Memory B cell (primary cell): ENCODE measurements at regions not wholly inside any gene's neighbourhood (a gene's known extent, or its start where the extent isn't known, plus 50 kb on each side); places are given as distances from the start of the nearest gene placed in this dataset.

Experiments
- ATAC-seq: fragments of 150-1000 bp; cut with Tn5 transposase; 2 replicates; pipeline ENCODE4 v1.10.0; 2021; ENCODE audit warnings: low read depth, mild to moderate bottlenecking, moderate library complexity
- DNase-seq, 2 donors: peaks; one replicate each; pipeline ENCODE4 v3.0.0; 2022; ENCODE audit warnings: low spot score in 2 of 2
- H3K27ac Mint-ChIP-seq: one replicate; pipeline ENCODE4 v1.8.0; 2022; ENCODE audit warnings: mild to moderate bottlenecking, moderate library complexity, mixed read lengths
- H3K27me3 Mint-ChIP-seq: one replicate; pipeline ENCODE4 v1.8.0; 2022; ENCODE audit warnings: mixed read lengths
- H3K36me3 Mint-ChIP-seq: one replicate; pipeline ENCODE4 v1.8.0; 2022; ENCODE audit warnings: mild to moderate bottlenecking, mixed read lengths
- H3K4me1 Mint-ChIP-seq: one replicate; pipeline ENCODE4 v1.8.0; 2022; ENCODE audit warnings: mixed read lengths
- H3K4me3 Mint-ChIP-seq: one replicate; pipeline ENCODE4 v1.8.0; 2022; ENCODE audit warnings: mild to moderate bottlenecking, moderate library complexity, mixed read lengths
- H3K9me3 Mint-ChIP-seq: one replicate; pipeline ENCODE4 v1.8.0; 2022; ENCODE audit warnings: mixed read lengths

DNA sequence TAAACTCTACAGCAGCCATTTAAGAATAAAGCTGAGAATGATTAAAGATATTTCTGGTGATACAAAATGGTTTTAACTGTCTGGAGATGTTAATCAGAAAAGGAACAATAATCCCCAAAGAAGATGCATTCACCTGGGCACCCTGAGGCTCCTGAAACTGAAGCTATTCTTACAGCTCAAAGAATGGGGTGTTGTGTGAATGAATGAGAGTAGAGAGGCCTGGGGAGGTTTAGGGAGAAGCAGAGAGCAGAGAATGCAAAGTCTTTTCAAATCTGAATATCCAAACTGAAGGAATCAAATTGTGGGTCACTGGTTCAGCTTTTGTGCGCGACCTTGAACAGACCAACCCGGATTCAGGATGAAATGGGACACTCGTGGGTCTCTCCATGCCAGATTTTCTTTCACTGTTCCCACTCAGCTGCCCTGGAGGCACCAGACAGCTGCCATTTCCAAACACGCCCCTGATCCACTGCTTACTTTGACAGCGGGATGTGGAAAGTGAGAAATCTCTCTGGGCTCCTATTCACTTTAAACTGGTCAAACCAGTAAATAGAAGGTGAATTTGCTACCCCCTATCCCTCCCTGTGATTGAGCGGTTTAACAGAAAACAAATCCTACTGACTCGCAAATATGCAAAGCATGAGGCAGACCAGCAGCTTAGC, 485.5 kb upstream of the THBS1 start:
- no peak for ATAC-seq
- H3K36me3 Mint-ChIP-seq = no peaks in the 10 kb centered on the region
- no peak overlapping the region for H3K27ac Mint-ChIP-seq
- no peak overlapping the region for H3K4me3 Mint-ChIP-seq
- H3K27me3 Mint-ChIP-seq = no peaks in the 10 kb centered on the region
- H3K4me1 Mint-ChIP-seq = no peaks in the 10 kb centered on the region
- H3K9me3 Mint-ChIP-seq = no peaks in the 10 kb centered on the region
- DNase-seq = no peak

GRCh38 chr15:39096608-39097205, 484.2 kb upstream of the THBS1 start:
- H3K27me3 Mint-ChIP-seq = no peaks in the 10 kb centered on the region
- ATAC-seq = no peak
- DNase-seq = no peak
- H3K27ac Mint-ChIP-seq = no peak overlapping the region
- no peaks in the 10 kb centered on the region for H3K9me3 Mint-ChIP-seq
- no peaks in the 10 kb centered on the region for H3K4me1 Mint-ChIP-seq
- H3K36me3 Mint-ChIP-seq = no peaks in the 10 kb centered on the region
- no peak overlapping the region for H3K4me3 Mint-ChIP-seq

DNA sequence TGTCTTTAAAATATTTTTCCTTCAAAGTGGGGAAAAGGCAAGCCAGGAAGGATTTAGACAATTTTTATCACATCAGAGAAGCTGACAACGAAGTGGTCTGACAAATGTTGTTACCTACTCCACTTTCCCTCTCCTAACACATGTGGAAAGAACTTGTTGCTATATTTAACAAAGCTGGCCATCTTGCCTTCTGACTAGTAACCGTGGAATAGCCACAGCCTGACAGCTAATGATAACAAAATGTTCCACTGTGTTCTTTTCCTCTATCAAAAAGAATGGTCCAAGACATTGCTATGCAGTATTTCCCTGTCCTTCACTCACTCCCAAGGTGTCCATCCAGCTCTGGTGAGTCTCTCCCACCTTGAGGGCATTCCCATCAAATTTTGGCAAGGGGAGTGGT, 481.4 kb upstream of the THBS1 start:
- Mint-ChIP-seq H3K4me3 (no peak overlapping the region), H3K4me1 (no peaks in the 10 kb centered on the region), H3K27me3 (no peaks in the 10 kb centered on the region), H3K27ac (no peak overlapping the region), H3K9me3 (peaks cover 3% of the 10 kb centered on the region), H3K36me3 (no peaks in the 10 kb centered on the region)
- ATAC-seq (no peak), DNase-seq (no peak)

DNA sequence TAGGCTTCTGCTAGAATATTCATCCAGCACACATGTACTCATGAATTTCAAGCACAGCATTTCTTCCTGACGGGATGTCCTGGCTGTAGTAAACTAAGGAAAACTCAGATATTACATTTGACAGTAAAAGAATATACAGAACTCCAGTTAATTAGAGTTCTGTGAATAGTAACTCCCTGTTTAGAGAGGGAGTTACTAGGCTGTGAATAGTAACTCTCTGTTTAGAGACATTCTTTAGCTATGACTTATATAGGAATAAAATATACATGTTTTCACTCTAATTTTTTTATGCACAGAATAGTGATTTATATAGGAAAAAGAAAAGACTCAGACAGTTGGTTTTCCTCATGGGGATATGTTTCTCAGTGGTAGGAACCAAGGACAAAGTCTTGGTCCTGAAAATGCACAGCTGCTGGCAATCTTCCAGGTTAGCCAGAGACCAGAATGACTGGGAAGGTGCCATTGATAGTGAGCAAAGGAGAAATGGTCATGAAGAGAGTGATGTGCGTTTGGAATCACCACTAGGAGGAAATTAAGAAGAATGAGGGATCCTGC, 480.7 kb upstream of the THBS1 start:
- H3K27ac Mint-ChIP-seq = no peak overlapping the region
- no peak for DNase-seq
- no peaks in the 10 kb centered on the region for H3K27me3 Mint-ChIP-seq
- peaks cover 3% of the 10 kb centered on the region for H3K9me3 Mint-ChIP-seq
- H3K4me1 Mint-ChIP-seq = no peaks in the 10 kb centered on the region
- no peaks in the 10 kb centered on the region for H3K36me3 Mint-ChIP-seq
- ATAC-seq = no peak
- H3K4me3 Mint-ChIP-seq = no peak overlapping the region

- no peak for ATAC-seq
- Mint-ChIP-seq H3K27me3 (peaks cover 2% of the 10 kb centered on the region), H3K9me3 (peaks cover 3% of the 10 kb centered on the region), H3K27ac (no peak overlapping the region), H3K36me3 (no peaks in the 10 kb centered on the region), H3K4me3 (no peak overlapping the region), H3K4me1 (no peaks in the 10 kb centered on the region)
- DNase-seq = no peak
Measured at GRCh38 chr15:39102431-39102830, 478.4 kb upstream of the THBS1 start.

- H3K36me3 Mint-ChIP-seq = no peaks in the 10 kb centered on the region
- no peak overlapping the region for H3K27ac Mint-ChIP-seq
- H3K9me3 Mint-ChIP-seq = peaks cover 5% of the 10 kb centered on the region
- DNase-seq (no peak), ATAC-seq (no peak)
- no peak overlapping the region for H3K4me3 Mint-ChIP-seq
- H3K4me1 Mint-ChIP-seq = no peaks in the 10 kb centered on the region
- H3K27me3 Mint-ChIP-seq = peaks cover 2% of the 10 kb centered on the region
Measured at GRCh38 chr15:39106950-39107349, 473.9 kb upstream of the THBS1 start.

GRCh38 chr15:39108021-39108420, 472.9 kb upstream of the THBS1 start:
- H3K4me3 Mint-ChIP-seq = no peak overlapping the region
- no peak overlapping the region for H3K27ac Mint-ChIP-seq
- no peak for DNase-seq
- H3K36me3 Mint-ChIP-seq = no peaks in the 10 kb centered on the region
- peaks cover 2% of the 10 kb centered on the region for H3K27me3 Mint-ChIP-seq
- peaks cover 2% of the 10 kb centered on the region for H3K9me3 Mint-ChIP-seq
- no peaks in the 10 kb centered on the region for H3K4me1 Mint-ChIP-seq
- ATAC-seq = no peak

DNA sequence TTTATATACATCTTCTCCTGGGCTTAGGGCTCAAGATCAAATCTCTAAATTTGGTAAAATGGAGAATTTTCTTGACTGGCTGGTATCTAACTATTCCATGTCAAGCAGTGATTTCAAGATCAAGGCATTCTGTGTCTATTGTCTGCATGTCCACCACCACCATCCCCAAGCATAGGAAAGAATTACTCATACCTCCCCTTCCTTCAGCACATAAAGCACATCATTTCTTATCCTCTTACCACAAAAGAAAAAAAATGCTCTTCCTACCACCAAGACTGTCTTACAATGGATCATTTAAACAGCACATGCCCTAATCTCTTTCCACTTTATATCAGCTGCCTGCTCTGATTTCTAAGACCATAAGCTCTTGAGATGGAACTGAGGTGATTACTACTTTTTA, 470.5 kb upstream of the THBS1 start:
- no peaks in the 10 kb centered on the region for H3K4me1 Mint-ChIP-seq
- no peak overlapping the region for H3K4me3 Mint-ChIP-seq
- peaks cover 6% of the 10 kb centered on the region for H3K27me3 Mint-ChIP-seq
- peaks cover 2% of the 10 kb centered on the region for H3K9me3 Mint-ChIP-seq
- H3K27ac Mint-ChIP-seq = no peak overlapping the region
- ATAC-seq = no peak
- H3K36me3 Mint-ChIP-seq = no peaks in the 10 kb centered on the region
- DNase-seq = no peak

GRCh38 chr15:39110746-39111145, 470.1 kb upstream of the THBS1 start:
- Mint-ChIP-seq H3K9me3 (peaks cover 2% of the 10 kb centered on the region), H3K4me1 (no peaks in the 10 kb centered on the region), H3K27me3 (peaks cover 6% of the 10 kb centered on the region), H3K36me3 (no peaks in the 10 kb centered on the region), H3K4me3 (no peak overlapping the region), H3K27ac (no peak overlapping the region)
- DNase-seq (no peak), ATAC-seq (no peak)

DNA sequence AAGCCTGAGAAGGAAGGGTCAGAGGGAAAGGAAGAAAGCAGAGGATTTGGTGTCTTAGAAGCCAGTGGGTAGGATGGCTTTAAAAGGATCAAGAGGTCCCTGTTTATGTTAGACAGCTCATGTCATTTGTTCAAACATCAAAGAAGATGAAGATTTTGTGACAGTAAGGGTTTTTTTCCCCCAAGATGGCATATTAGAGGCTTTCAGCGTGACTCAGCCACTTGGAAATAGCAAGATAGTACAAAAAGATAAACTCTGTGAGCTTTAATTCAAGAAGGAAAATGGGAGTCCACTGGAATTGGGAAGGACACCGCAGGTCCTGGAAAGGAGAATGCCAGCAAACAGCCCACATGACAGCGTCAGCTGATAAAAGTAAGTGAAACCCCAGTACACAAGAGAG, 467.1 kb upstream of the THBS1 start:
- Mint-ChIP-seq H3K36me3 (no peaks in the 10 kb centered on the region), H3K27ac (no peak overlapping the region), H3K27me3 (peaks cover 4% of the 10 kb centered on the region), H3K4me3 (no peak overlapping the region), H3K4me1 (no peaks in the 10 kb centered on the region), H3K9me3 (peaks cover 9% of the 10 kb centered on the region)
- DNase-seq (no peak), ATAC-seq (no peak)

GRCh38 chr15:39114690-39115378, 466.0 kb upstream of the THBS1 start:
- Mint-ChIP-seq H3K9me3 (peaks cover 9% of the 10 kb centered on the region), H3K4me3 (no peak overlapping the region), H3K27me3 (peaks cover 4% of the 10 kb centered on the region), H3K36me3 (no peaks in the 10 kb centered on the region), H3K27ac (no peak overlapping the region), H3K4me1 (no peaks in the 10 kb centered on the region)
- ATAC-seq (no peak), DNase-seq (no peak)

- Mint-ChIP-seq H3K4me1 (no peaks in the 10 kb centered on the region), H3K36me3 (no peaks in the 10 kb centered on the region), H3K27me3 (peaks cover 4% of the 10 kb centered on the region), H3K27ac (no peak overlapping the region), H3K9me3 (peaks cover 9% of the 10 kb centered on the region), H3K4me3 (no peak overlapping the region)
- no peak for DNase-seq
- ATAC-seq = no peak
Measured at GRCh38 chr15:39115379-39116057, 465.4 kb upstream of the THBS1 start.

GRCh38 chr15:39118510-39118909, 462.4 kb upstream of the THBS1 start:
- H3K36me3 Mint-ChIP-seq = no peaks in the 10 kb centered on the region
- no peak for DNase-seq
- H3K27me3 Mint-ChIP-seq = peaks cover 3% of the 10 kb centered on the region
- no peak overlapping the region for H3K4me3 Mint-ChIP-seq
- no peaks in the 10 kb centered on the region for H3K4me1 Mint-ChIP-seq
- H3K27ac Mint-ChIP-seq = no peak overlapping the region
- no peak for ATAC-seq
- H3K9me3 Mint-ChIP-seq = peaks cover 13% of the 10 kb centered on the region

- Mint-ChIP-seq H3K9me3 (peaks cover 3% of the 10 kb centered on the region), H3K27me3 (no peaks in the 10 kb centered on the region), H3K27ac (no peak overlapping the region), H3K36me3 (no peaks in the 10 kb centered on the region), H3K4me1 (no peaks in the 10 kb centered on the region), H3K4me3 (no peak overlapping the region)
- DNase-seq (no peak), ATAC-seq (no peak)
Measured at GRCh38 chr15:39124155-39124552, 456.7 kb upstream of the THBS1 start.
